Choroid plexus epithelial cell (primary cell): ENCODE measurements at regions not wholly inside any gene's neighbourhood (a gene's known extent, or its start where the extent isn't known, plus 50 kb on each side); places are given as distances from the start of the nearest gene placed in this dataset.

ENCODE experiments used
- DNase-seq: peaks from one replicate; pipeline ENCODE4 v3.0.0-alpha.2; 2010; ENCODE audit warnings: low read depth
- H3K4me3 ChIP-seq: 2 replicates; pipeline ENCODE4 v1.5.1; 2011; ENCODE audit warnings: low read depth, mild to moderate bottlenecking, control low read depth, low read length, moderate library complexity
- CTCF ChIP-seq: conservative IDR thresholded peaks from 2 replicates; pipeline ENCODE4 v1.5.1; 2011; ENCODE audit warnings: low read depth, mild to moderate bottlenecking, control low read depth, inconsistent platforms, low read length, moderate library complexity

GRCh38 chr13:90526711-90527110 lies 820.8 kb upstream of the MIR17HG start:
- DNase-seq, result no peak
- no peak overlapping the region for H3K4me3 ChIP-seq
- TF ChIP-seq CTCF, result no peak

GRCh38 chr13:90531744-90532143 lies 815.7 kb upstream of the MIR17HG start:
- DNase-seq, result no peak
- no peak overlapping the region for H3K4me3 ChIP-seq
- TF ChIP-seq CTCF, result no peak

- no peak for TF ChIP-seq CTCF
- no peak overlapping the region for H3K4me3 ChIP-seq
- DNase-seq, result no peak
Observed at GRCh38 chr13:90532861-90533492, 814.5 kb upstream of the MIR17HG start.

- no peak overlapping the region for H3K4me3 ChIP-seq
- no peak for TF ChIP-seq CTCF
- no peak for DNase-seq
Observed at GRCh38 chr13:90533866-90534265, 813.6 kb upstream of the MIR17HG start.

GRCh38 chr13:90534617-90535370 lies 812.7 kb upstream of the MIR17HG start:
- H3K4me3 ChIP-seq, result no peak overlapping the region
- no peak for DNase-seq

GRCh38 chr13:90535421-90535820 lies 812.1 kb upstream of the MIR17HG start:
- H3K4me3 ChIP-seq, result no peak overlapping the region
- no peak for DNase-seq
- no peak for TF ChIP-seq CTCF

More at GRCh38 chr13:90534617-90535370, 812.7 kb upstream of the MIR17HG start:
- no peak for TF ChIP-seq CTCF

- no peak for DNase-seq
- H3K4me3 ChIP-seq, result no peak overlapping the region
- no peak for TF ChIP-seq CTCF
Observed at GRCh38 chr13:90538063-90538462, 809.4 kb upstream of the MIR17HG start.
